ENCODE measurements at regions not wholly inside any gene's neighbourhood (a gene's known extent, or its start where the extent isn't known, plus 50 kb on each side); places are given as distances from the start of the nearest gene placed in this dataset.
"Not testable (repeated sequence)": the region's sequence is repeated elsewhere in the genome, so short reads cannot be mapped to it uniquely, and the experiment has no call there.

DNA sequence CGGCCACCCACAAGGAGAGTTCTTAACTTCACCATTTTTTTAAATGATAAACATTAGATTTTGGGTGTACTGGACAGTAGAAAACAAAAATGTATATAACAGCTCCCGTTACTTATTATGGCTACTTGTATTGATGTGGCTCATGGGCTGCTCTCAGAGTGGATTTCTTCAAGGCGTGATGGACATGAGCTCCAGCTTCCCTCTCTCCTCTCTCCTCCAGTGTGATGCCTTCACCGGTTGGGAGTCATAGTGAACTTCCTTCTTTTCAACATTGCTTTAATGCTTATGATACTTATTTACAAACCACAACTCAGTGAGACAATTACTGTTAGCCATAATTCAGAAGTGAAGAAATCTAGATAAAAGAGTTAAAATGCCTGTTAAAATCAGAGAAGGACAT lies 515.2 kb downstream of the RNF144A start:
- DNase-seq = no peak

DNA sequence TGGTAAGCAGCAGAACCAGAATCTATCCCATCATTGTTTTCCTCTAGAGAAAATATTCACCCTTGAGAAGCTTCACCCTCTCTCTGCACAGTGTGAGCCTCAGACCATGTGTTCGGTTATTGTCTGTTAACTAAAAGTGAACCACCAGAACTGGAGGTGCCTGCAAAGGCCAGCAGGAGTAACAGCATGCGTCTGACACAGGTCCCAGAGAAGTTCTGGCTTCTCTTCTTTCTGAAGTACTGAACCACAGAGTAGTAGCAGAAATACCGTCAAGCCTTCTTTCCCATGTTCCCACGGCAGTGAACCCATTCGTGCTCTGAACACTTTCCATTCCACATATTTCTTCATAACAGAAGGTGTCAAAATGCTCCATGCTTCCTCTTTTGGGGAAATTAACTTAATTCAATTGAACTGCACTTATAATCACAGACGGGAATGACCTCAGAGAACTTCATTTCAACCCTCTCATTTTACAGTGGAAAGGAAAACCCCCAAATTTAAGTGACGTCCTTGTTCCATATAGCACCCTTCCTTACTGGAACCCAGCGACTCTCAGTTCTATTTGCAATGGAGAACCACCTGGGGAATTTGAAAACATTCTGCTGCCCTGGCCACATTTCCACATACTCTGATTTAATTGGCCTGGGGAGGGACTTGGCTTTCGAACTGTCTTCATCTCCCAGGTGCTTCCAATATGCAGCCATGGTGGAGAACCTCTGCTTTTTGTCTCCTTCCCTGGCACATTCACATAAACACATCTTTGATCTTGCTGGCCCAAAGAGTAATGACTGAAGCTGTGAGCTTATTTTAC lies 519.1 kb downstream of the RNF144A start:
- DNase-seq = no peak

DNA sequence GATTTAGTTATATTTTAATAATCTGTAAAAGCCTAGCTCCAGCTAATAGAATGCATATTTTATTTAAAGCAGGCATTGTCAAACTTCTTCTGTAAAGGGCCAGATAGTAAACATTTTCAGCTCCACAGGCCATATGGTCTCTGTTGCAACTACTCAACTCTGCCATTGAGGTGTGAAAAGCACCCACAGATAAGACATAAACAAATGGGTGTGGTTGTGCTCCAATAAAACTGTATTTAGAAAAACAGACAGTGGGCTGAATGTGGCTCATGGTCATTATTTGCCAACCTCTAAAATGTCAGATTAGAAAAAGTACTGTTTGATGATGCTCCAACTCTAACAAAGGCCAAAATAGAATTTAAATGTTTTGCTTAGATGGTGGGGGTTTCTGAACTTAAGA lies 519.9 kb downstream of the RNF144A start:
- no peak for DNase-seq

DNA sequence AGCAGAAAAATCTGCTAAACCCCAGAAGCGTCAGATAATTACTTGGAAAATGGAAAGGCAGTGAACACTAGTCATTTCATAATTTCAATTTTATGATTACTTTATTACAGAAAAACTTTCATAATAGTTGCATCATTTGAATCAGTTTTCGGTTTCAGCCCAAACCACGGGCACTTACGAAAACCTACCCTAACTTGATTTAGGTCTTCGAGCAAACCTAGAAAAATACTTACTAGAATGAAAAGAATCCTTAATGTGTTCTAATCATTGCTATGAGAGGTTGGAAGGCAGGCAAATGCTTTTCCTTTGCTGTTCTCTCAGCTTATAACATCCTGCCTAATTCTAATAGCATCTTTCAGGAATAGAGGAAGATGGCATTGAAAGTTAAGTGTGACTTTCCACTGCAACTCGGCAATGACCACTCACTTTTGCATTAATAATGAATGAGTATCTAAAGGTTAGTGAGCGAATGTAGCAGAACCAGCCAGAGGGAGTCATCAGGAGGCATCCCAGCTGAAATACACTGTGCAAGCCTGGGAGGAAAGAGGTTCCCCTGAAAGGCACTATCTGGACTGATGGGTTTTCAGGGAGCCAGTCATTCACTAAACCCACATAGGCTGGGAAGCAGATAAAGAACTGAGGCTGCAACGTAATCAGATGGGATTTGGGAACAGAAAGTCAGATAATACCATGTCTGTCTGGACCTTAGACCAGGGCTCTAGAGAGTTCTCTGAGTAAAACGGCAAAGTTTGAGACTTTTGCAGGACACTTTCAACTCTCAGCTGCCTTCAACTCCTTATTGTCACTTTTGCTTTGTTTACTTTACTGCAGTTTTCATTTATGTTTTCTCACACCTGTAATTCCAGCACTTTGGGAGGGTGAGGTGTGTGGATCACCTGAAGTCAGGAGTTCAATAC lies 520.8 kb downstream of the RNF144A start:
- DNase-seq = no peak

DNA sequence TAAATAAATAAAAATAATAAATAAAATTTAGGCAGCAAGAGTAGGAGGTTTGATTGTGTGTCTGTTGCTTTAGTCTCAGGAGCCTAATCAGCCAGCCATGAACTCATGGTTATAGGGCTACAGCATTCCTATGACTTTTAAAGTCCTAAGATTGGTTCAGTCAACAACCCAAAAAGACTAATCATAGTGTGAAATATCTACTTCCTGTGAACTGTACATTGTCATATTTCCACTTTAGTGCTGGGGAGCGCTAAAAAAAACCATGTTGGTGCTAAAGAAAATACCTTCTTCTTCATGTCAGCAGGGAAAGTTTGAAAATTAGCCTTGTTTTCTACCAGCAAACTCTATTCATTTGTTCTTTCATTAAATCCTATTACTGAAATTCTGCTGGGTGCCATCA lies 521.6 kb downstream of the RNF144A start:
- no peak for DNase-seq

DNA sequence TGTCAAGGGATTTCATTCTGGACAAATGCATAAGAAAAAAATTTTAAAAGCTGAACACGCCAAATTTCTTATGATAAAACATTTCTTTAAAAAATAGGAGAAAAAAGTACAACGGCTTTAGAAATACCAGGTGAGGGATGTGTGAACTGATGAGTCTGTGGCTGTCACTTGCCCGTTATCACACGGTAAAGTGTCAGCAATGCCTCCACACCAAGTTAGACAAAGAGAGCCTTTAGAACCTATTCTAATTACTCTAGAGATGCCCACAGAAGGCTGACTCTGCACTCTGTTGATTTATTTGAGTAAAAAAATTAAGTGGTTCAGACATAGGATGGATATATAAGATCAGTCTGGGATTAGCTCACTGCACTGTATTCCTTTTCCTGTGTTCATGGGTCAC lies 523.8 kb downstream of the RNF144A start:
- DNase-seq = no peak

DNA sequence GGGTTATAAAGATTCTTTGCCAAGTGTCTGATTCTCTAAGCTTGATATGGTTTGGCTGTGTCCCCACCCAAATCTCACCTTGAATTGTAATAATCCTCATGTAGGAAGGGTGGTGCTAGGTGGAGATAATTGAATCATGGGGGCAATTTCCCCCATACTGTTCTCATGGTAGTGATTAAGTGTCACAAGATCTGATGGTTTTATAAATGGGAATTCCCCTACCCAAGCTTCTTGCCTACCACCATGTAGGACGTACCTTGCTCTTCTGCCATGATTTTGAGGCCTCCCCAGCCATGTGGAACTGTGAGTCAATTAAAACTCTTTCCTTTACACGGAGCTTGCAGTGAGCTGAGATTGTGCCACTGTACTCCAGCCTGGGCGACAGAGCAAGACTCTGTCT lies 524.6 kb downstream of the RNF144A start:
- DNase-seq = not testable (repeated sequence)

DNA sequence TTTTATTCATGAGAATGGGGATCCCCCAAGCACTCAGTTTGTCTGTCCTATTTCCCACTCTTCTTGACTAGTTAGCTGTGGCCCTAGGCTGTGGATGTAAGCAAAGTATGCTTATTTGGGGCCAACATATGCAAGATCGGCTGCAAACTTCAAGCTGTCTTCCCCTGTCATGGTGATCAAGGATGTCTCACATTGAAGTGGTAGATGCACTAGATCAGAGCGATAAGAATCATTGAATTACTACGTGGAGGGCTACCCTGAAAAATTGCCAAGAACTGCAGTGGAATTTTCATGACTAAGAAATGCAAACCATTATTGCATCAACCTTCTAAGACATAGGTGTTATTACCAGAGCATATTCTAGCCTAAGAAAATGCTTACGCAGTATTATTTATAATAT lies 527.4 kb downstream of the RNF144A start:
- DNase-seq = no peak

DNA sequence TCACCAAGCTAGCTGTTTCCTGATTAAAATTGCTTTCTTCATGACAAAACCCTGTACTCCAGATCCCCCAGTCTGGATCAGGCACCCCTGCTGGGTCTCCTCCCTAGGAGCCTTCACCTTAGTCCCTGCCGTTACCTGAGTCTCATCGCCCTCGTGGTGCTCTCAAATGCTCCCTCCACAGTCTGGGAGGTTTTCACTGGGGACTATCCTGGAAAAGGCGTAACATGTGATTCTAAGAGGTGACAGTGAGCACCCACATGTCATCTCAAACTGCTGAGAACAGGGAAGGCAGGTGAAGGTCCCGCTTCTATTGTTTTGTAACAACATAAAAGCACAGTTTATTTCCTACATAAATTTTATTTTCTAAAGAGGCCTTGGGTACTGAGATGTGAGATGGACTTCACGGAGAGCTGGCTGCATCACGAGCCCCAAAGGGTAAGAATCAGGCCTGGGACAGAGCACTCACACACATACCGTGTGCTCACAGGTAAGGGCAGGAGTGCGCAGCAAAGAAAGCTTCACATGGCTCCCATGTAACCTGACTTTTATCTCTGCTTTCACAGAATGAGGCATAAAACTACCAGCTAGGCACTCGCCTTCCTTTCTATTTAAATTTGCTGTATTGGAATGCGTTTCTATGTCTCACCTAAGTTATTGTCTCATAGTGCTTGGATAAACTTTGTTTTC lies 531.5 kb downstream of the RNF144A start:
- DNase-seq = no peak

DNA sequence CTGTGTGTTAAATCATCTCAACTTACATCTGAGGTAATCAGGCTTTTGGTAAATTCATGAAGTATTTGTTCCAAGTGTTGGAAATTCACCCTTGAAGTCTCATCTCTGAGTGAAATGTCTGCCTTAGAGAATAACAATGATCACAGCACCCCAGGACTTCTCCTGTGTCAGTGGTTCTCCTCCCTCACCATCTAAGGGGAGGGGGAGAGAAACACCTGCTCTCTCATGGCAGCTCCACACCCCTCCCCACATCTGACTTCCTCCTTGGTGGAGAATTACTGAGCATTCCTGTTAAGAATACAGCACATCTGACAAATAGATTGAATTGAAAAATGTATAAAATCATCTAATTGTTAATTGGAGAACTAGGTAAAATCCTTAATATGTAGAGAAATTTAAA lies 532.1 kb downstream of the RNF144A start:
- no peak for DNase-seq

DNA sequence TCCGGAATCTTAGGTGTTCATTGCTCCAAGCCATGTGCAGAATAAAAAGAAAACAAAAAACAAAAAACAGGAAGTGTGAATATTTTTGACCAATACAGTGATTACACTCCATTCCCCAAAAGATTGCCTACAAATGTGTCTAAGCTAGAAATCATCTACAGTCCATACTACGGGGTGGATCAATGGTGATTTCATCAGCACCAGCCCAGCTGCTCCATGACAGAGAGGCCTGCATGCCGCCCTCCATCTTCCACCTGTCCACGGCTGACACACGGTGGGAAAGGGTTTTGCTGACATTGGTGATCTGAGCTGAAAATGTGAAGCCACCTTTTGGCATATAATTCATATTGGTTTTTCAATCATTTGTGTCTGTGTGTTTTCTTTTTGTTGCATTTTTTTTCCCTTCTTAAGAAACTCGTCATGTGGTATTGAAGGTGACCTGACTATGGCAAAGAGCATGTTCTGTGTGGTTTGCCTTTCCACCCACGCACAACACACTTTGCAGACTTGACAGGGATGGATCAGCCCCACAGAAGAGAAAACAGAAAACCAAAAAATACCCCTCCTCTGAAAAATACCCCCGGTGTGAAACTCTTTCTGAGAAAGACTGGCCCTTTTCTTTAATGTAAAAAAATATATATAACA lies 533.1 kb downstream of the RNF144A start:
- no peak for DNase-seq

DNA sequence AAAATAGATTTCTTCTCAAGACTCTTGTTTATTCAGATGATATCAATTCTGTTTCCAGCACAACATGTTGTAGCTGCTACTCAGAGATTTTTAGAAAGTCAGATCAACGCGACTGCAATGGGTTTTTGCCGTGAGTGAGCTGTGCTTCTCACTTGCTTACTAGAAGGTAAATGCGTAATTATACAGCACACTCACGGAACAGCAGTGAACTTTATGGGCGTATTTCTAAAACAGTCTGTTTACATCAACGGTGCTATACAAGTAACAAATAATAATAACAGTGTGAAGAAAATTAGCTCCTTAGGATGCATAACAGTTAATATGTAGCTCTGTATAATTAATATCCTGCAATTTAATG lies 533.6 kb downstream of the RNF144A start:
- DNase-seq = no peak

DNA sequence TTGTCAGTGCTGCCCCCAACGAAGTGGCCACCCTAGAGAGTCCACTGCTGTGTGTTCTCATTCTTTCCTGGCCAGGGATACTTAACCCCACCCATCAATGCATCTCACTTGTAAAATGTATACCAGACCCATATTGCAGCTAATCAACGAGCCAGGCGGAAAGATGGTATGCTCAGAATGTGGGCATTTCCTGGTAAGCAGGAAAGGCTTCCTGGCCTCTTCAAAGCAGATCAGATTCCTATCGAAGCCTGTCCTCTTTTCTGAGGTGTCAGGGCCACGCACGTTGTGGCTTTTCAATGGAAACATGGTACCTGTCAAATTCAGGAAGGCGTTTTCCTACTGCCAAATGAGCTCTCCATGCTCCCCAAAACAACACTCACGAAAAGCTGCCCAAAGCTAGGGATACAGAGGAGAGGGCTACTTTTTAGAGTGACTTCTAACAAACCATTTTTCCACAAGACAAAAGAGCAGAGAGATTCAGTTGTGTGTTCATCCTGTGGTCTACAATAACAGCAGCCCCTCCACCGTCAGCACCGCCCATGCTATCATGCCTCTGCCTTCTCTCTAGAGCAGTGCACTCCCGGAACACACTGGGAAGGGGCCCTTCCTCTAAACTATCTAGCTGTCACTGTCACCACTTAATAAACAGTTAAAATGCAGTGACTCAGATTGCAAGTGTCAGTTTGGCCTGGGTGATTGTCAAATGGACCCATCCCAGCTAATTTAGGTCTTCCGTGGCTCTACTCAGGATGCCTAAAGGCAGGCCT lies 535.1 kb downstream of the RNF144A start:
- DNase-seq = no peak

DNA sequence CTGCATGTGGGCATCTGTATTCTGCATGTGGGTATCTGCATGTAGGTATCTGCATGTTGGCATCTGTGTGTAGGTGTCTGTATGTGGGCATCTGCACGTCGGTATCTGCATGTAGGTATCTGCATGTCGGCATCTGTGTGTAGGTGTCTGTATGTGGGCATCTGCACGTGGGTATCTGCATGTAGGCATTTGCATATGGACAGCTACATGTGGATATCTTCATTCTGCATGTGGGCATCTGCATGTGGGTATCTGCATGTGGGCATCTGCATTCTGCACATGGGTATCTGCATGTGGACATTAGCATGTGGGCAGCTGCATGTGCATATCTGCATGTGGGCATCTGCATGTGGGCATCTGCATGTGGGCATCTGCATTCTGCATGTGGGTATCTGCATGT lies 537.4 kb downstream of the RNF144A start:
- DNase-seq = no peak

DNA sequence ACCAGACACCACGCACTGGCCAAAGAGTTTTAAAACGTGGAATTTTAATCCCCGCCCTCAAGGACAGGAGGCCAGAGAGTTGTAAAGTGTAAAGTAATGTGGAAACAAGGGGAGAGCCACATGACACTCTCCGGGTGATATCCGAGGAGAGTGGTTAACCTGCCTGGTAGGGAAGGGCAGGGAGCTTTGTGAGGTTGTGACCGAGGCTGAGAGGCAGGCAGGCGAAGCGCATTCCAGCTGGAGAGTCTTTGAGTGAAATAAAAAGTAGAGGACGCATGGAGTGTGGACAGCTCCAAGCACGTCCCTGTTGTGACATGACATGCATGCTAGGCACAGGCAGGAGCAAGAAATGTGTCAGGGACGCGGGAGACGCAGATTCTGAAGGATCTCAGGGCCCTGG lies 539.5 kb downstream of the RNF144A start:
- DNase-seq = no peak

DNA sequence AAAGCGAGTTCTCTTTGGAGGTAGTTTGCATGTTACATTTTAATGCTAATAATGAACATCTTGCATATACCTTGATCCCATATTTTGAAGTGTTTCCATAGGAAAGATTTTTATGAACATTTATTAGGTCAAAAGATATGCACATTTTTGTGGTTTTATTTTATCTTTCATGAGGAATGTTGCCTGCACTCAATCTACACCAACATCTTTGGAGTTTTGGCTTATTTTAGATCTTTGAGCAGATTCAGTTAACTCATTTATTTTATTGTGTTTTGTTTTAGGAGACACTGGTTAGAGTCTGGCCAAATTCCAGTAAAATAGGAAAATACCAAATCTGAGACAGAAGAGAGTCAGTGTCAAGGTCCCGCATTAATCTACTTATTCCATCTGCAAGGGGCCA lies 540.9 kb downstream of the RNF144A start:
- DNase-seq = no peak

DNA sequence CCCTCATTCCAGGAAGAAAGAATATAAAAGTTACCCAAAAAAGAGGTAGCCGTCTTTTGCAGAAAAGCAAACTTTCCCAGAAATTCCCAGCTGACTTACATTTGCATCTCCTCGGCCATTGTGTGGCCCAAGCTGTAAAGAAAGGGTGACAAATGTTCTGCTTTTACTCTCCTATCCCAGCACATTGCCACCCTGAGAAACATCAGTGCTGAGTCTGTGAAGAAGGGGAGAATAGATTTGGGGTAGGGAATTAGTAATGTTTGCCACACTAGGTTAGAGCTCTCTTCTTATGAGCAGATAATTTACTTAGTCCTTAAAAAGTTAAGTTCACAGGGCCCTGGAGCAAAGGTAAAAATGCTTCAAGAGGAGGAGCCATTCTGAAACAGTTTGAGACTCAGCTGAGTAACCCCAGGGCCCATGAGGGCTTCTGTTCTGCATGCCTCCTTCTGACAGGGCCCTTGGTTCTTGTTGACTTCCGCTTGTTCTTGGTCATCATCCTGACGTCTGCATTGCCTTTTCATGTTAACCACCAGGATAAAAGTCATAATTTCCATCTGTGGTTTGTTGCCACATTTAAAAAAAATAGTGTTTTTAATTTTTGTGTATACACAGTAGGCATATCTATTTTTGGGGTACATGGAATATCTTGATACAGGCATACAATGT lies 550.7 kb downstream of the RNF144A start:
- no peak for DNase-seq

DNA sequence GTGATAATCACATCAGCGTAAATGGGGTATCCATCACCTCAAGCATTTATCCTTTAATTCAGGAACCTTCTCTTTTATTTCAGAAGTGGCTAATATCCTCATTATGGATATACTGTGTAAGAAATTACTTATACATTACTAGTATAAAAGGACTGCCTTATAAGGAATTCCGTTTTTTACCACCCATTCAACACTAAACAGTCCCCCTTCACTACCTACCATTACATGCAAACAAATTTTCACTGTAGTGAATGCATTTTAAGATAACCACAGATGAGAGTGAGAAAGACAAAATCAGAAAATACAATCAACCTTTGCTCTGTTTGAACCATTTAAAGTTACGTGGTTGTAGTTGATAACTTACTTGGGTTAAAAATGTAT lies 551.2 kb downstream of the RNF144A start:
- DNase-seq = no peak

DNA sequence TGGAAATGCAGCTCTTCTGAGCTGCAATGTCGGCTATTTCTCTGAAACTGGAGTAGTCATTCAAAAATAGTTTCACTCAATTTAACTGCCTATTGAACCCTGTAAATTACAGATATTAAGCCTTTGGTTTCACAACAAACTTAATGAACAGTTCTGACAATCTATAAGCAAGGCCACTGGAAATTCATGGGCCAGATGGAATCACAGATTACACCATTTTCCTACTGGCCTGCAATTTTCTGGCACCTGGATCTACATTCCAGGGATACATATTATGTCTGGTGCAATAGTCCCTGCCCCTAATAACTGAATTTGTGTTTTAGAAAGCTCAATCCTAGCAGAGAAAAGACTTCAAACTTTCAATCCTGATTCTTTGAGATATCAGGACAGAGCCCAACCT lies 551.7 kb downstream of the RNF144A start:
- no peak for DNase-seq

DNA sequence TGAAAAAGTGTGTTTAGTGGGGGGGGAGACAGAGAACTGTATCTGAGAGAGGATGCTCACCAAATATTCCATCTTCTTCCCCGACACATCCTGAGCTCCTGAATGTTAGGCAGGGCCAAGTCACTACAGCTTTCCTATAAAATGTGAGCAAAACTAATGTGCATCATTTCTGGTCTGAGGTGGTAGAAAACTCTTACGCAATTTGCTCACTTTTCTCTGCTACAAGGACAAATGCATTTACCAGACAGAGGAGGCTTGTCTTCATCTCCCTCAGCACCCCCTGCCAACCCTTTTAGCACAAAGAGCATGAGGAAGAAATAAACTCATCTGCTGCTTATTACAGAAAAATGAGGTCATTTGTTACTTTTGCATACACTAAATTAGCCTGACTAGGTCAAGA lies 554.0 kb downstream of the RNF144A start:
- DNase-seq = no peak

DNA sequence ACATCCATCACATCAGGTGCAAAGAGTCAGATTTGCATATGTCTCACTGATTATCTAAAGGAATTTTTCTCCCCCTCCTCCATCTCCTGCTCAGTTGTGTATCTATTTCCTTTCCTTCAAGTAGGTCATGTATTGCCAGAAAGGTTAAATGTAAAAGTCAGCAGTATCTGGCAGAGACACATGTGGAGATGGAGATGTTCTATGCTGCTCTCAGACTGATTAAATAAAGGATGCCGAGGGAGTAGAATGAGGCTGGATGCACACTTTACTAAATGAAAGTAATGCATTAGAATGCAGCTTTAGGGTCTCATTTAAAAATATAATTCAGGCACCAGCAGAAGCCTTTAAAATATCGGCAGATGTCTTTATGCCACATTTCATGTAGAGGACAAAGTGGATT lies 555.3 kb downstream of the RNF144A start:
- no peak for DNase-seq

Measured in activated gamma-delta T cell (primary cell).